GM19043 (cell line): ENCODE measurements at regions not wholly inside any gene's neighbourhood (a gene's known extent, or its start where the extent isn't known, plus 50 kb on each side); places are given as distances from the start of the nearest gene placed in this dataset.

Experiments
- ATAC-seq: cut with Tn5 transposase; IDR thresholded peaks from one replicate; pipeline ENCODE4 v1.9.1; 2021; ENCODE audit warnings: low read depth; ENCODE audit not compliant: unreplicated experiment

- no peak for ATAC-seq
Measured at GRCh38 chr4:18858229-18858922, 836.8 kb upstream of the LCORL start.

GRCh38 chr4:18850867-18851266, 829.3 kb upstream of the LCORL start:
- no peak for ATAC-seq

- ATAC-seq: no peak
Measured at GRCh38 chr4:18847249-18847890, 825.8 kb upstream of the LCORL start.

- ATAC-seq: no peak
Measured at GRCh38 chr4:18846313-18846712, 824.8 kb upstream of the LCORL start.

GRCh38 chr4:18844726-18845125, 823.2 kb upstream of the LCORL start:
- no peak for ATAC-seq

- ATAC-seq: no peak
Measured at GRCh38 chr4:18842431-18842830, 820.9 kb upstream of the LCORL start.

GRCh38 chr4:18840481-18840880, 818.9 kb upstream of the LCORL start:
- ATAC-seq: no peak

GRCh38 chr4:18816228-18816895, 794.8 kb upstream of the LCORL start:
- ATAC-seq: no peak

- ATAC-seq: no peak
Measured at GRCh38 chr4:18815779-18816173, 794.2 kb upstream of the LCORL start.

GRCh38 chr4:18815081-18815778, 793.7 kb upstream of the LCORL start:
- no peak for ATAC-seq

- no peak for ATAC-seq
Measured at GRCh38 chr4:18813771-18814170, 792.2 kb upstream of the LCORL start.

GRCh38 chr4:18813055-18813454, 791.5 kb upstream of the LCORL start:
- ATAC-seq: no peak

GRCh38 chr4:18803781-18804180, 782.2 kb upstream of the LCORL start:
- ATAC-seq: no peak

- no peak for ATAC-seq
Measured at GRCh38 chr4:18798123-18798522, 776.6 kb upstream of the LCORL start.

- ATAC-seq: no peak
Measured at GRCh38 chr4:18795794-18796193, 774.2 kb upstream of the LCORL start.

- ATAC-seq: no peak
Measured at GRCh38 chr4:18777190-18777930, 755.8 kb upstream of the LCORL start.

- ATAC-seq: no peak
Measured at GRCh38 chr4:18767921-18768320, 746.4 kb upstream of the LCORL start.

- ATAC-seq: no peak
Measured at GRCh38 chr4:18756671-18757070, 735.1 kb upstream of the LCORL start.

GRCh38 chr4:18754180-18754579, 732.6 kb upstream of the LCORL start:
- ATAC-seq: no peak

- no peak for ATAC-seq
Measured at GRCh38 chr4:18751083-18751482, 729.5 kb upstream of the LCORL start.

GRCh38 chr4:18749391-18749790, 727.8 kb upstream of the LCORL start:
- no peak for ATAC-seq
